ENCODE measurements at regions not wholly inside any gene's neighbourhood (a gene's known extent, or its start where the extent isn't known, plus 50 kb on each side); places are given as distances from the start of the nearest gene placed in this dataset.

GRCh38 chr1:82162486-82163420 is 362.0 kb downstream of the ADGRL2 start:
- no peak for DNase-seq (ENCODE audit: low read depth)
- no peak for TF ChIP-seq CTCF (IDR thresholded peaks at IDR 0.05; ENCODE audit: control insufficient read depth, insufficient read depth, low read depth, low read length, missing control alignments)

GRCh38 chr1:82161700-82162141 is 361.0 kb downstream of the ADGRL2 start:
- no peak for DNase-seq (ENCODE audit: low read depth)
- no peak for TF ChIP-seq CTCF (IDR thresholded peaks at IDR 0.05; ENCODE audit: control insufficient read depth, insufficient read depth, low read depth, low read length, missing control alignments)
- no peak overlapping the region for H3K4me3 ChIP-seq (ENCODE audit: control insufficient read depth, low read depth, low read length)

More at GRCh38 chr1:82162486-82163420, 362.0 kb downstream of the ADGRL2 start:
- no peak overlapping the region for H3K4me3 ChIP-seq (ENCODE audit: control insufficient read depth, low read depth, low read length)

- H3K4me3 ChIP-seq (ENCODE audit: control insufficient read depth, low read depth, low read length): no peak overlapping the region
- TF ChIP-seq CTCF (IDR thresholded peaks at IDR 0.05; ENCODE audit: control insufficient read depth, insufficient read depth, low read depth, low read length, missing control alignments): no peak
These were observed 360.2 kb downstream of the ADGRL2 start for GRCh38 chr1:82160903-82161302.

GRCh38 chr1:82160036-82160435 is 359.3 kb downstream of the ADGRL2 start:
- TF ChIP-seq CTCF (IDR thresholded peaks at IDR 0.05; ENCODE audit: control insufficient read depth, insufficient read depth, low read depth, low read length, missing control alignments): no peak
- no peak for DNase-seq (ENCODE audit: low read depth)
- H3K4me3 ChIP-seq (ENCODE audit: control insufficient read depth, low read depth, low read length): no peak overlapping the region

More at GRCh38 chr1:82160903-82161302, 360.2 kb downstream of the ADGRL2 start:
- DNase-seq (ENCODE audit: low read depth): no peak

- no peak overlapping the region for H3K4me3 ChIP-seq (ENCODE audit: control insufficient read depth, low read depth, low read length)
- TF ChIP-seq CTCF (IDR thresholded peaks at IDR 0.05; ENCODE audit: control insufficient read depth, insufficient read depth, low read depth, low read length, missing control alignments): no peak
- DNase-seq (ENCODE audit: low read depth): no peak
These were observed 358.2 kb downstream of the ADGRL2 start for GRCh38 chr1:82158981-82159380.

- no peak overlapping the region for H3K4me3 ChIP-seq (ENCODE audit: control insufficient read depth, low read depth, low read length)
- no peak for TF ChIP-seq CTCF (IDR thresholded peaks at IDR 0.05; ENCODE audit: control insufficient read depth, insufficient read depth, low read depth, low read length, missing control alignments)
- no peak for DNase-seq (ENCODE audit: low read depth)
These were observed 353.7 kb downstream of the ADGRL2 start for GRCh38 chr1:82154219-82154970.
